ENCODE measurements at regions not wholly inside any gene's neighbourhood (a gene's known extent, or its start where the extent isn't known, plus 50 kb on each side); places are given as distances from the start of the nearest gene placed in this dataset.

DNA sequence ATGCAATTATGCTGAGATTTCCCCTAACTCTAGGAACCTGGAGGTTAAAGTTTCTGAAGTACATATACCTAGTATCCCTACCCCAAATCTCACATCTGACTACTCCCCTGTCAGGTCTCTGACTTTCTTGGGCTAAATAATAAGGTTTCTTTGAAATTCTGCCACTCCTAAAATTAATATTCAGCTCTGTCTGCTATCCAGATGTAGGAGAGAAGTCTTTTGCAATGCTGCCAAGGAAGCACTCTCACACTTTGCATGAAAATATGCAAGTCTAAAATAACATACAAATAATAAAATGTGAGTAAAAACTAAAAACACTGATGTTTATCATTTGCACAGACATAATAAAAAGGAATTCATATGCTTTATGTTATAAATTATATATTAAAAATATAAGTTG lies 196.9 kb upstream of the LRFN5 start:
- DNase-seq (ENCODE audit: low spot score) (no peak), FAIRE-seq (no peak)

DNA sequence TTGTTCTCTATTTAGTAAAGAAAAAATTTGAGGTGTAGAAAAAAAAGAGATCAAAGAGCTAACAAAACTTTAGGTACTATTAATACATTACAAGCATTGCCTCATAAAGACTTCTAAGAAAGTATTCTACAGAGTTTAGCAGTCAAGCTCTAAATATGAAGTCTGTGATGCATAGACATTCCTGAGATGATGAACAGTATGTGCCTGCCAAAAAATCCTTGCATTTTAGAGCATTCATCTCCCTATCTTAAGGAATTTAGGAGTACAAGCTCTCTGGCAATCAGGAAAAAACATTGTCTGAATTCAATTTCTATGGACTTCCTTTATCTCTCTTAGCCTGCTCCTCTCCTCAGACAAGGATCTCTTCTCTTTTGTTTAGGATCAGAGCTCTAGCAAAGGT lies 202.6 kb upstream of the LRFN5 start:
- FAIRE-seq, result no peak
- no peak for DNase-seq (ENCODE audit: low spot score)

DNA sequence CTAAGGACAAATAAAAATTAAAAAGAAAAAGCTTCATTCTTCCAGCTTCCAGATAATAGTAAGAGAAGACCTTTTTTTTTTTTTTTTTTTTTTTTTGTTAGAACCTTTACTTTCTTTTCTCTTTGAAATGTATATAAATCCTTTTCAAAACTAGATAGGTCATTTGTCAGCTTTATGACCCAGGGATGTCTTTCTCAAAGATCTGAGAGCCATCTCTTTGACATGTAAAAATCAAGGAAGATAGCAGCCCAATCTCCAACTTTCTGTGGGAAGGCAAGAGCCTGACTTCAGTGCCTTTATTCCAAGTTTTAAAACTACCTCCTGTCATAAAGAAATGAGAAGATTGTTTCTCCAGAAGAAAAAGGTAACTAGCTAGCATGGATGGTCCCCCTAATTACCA lies 203.3 kb upstream of the LRFN5 start:
- no peak for FAIRE-seq
- DNase-seq (ENCODE audit: low spot score), result no peak

DNA sequence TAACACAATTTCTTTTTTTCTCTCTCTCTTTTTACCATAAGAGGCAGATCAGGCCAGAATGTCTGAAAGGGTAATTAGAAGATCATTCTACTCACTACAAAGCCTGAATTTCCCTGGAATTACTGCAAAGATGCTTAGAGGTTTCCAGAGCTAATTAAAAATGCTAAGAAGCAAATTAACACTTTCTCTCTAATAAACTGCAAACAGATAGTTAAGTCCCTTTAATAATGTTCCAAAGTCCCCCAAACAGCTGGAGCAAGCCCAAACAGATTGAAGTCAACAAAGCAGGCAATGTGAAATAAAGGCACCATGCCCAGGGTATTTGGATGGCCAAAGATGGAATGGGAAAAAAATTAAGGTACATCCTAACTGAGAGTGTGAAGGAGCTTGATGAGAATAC lies 208.8 kb upstream of the LRFN5 start:
- FAIRE-seq, result no peak
- DNase-seq (ENCODE audit: low spot score), result no peak

DNA sequence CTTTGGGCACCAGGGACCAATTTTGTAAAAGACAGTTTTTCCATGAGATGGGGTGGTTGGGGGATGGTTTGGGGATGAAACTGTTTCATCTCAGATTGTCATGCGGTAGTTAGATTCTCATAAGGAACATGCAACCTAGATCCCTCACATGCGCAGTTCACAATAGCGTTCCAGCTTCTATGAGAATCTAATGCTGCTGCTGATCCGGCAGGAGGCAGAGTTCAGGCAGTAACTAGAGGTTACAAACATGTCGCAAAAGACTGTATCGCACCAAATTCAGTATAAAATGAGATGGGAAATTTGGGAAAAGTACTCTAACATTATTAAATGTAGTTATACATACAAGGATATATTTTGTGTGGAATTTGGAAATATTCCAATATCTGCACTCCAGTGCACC lies 213.2 kb upstream of the LRFN5 start:
- FAIRE-seq (no peak), DNase-seq (ENCODE audit: low spot score) (no peak)

DNA sequence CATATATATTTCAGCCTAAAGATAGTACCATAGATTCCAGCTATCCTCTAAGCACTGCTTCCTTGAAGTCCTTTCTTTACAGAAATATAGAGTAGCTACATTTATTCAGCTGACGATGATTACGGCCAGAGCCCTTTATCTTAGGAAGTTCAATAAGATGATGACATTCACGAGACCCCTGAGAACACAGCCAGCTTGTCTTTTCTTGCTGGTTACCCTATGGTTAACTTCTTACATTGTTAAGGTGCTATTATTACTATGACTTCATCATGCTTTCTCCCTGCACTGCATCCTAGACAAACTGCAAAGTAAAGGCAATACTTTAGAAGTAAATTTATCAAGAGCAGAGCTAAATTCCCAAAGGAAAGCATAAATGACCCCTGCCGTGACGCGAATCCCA lies 214.4 kb upstream of the LRFN5 start:
- no peak for FAIRE-seq

DNA sequence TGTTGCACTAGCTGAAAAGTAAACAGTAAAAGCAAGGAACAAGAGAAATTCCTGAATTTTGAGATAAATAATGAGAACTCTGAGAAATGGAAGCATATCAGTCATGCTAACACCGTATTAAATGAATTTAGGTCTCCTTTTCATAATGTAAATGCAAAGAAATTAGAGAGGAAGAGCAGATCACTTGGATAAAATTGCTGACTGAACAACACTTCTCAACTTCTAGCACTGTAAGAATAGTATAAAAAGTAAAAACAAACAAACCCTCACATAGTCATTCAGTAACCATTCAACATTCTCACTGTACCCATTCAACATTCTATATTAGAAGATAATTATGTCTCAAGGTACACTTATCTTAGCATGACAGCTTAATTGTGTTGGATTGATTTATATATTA lies 217.3 kb upstream of the LRFN5 start:
- FAIRE-seq (no peak), DNase-seq (ENCODE audit: low spot score) (no peak)

More for the DNA sequence above, 214.4 kb upstream of the LRFN5 start:
- DNase-seq (ENCODE audit: low spot score), result no peak

DNA sequence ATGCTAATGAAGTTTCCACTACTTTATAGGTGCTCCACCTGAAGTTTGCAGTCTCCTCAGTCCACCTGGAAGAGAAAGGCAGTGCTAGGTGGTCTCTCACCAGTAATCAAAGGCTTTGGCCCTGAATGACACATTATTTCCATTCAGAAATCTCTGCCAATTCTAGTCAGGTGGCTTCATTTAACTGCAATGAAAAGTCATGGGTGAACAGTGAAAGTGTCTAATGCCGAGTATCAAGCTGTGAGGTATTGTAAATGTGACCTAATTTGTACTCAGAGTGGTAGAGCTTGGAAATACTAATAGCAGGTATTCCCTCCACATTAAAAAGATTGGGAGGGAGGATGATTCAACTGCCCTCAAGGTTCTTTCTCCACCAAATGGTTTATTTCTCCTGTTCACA lies 220.9 kb upstream of the LRFN5 start:
- DNase-seq (ENCODE audit: low spot score) (no peak), FAIRE-seq (no peak)

DNA sequence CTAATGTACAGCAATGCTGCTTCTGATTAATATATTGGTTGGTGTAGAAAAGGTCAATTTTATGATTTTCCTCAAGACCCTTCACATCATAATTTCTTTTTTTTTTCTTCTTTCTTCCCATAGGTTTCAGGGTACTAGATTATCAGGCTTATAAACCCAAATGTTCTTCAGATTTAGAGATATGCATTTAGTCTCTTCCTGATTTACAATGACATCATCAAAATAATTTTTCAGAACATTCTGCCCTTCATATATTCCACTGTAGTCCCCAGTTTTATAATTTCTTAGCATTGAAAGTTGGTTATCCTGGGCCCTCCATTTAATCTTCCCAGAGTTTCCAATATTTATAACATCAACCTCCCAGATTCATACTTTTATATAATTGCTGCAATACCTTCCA lies 226.7 kb upstream of the LRFN5 start:
- FAIRE-seq (no peak), DNase-seq (ENCODE audit: low spot score) (no peak)

DNA sequence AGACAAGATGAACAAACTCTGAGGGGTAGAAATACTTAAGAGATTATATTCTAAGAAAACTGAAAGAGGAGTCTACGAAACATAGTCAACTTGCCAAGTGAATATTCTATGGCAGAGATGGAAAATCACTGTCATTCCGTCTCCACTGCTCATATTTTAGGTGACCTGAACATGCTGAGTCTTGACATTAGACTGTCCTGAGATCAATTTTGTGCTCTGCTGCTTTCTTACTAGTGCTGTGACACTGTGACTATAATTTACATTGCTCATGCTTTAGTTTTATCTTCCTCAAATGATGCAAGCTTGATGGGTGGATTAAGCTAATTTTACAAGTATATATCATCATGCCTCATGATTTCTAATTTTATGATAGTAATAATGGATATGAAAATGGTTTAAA lies 228.2 kb upstream of the LRFN5 start:
- FAIRE-seq (no peak), DNase-seq (ENCODE audit: low spot score) (no peak)

DNA sequence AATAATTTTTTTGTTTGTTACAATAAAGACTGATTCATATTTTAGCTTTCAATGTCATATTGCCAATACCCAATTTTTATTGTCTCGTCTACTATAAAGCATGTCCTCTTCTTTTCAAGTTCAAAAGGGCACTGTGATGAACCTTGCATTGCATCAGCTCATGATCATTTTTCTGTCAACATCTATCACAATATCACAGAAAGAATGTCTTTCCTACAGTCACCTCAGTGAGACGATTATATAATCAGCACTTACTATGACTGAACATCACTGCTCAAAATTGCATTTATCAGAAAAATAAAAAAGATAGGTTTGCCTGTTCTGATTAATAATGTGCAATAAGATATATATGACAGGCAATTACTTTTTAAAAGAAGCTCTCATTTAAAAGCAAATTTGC lies 228.7 kb upstream of the LRFN5 start:
- DNase-seq (ENCODE audit: low spot score) (no peak), FAIRE-seq (no peak)

DNA sequence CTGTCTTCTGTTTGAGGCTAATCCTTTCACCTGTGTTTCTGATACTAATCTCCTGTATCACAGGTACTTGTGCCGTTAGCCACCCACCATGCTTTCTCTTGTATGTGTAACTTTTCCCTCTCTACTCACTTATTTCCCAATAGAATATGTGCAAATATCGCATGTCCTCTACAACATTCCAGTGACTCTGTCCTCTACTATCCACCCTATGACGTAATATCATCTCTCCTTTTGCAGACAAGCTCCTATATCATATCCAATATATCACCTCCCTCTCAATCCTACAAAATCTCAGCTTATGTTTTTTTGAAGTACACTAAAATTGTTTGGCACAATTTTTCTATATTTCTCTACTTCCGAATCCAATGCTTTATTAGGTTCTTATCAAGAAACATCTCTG lies 232.6 kb upstream of the LRFN5 start:
- FAIRE-seq, result no peak

DNA sequence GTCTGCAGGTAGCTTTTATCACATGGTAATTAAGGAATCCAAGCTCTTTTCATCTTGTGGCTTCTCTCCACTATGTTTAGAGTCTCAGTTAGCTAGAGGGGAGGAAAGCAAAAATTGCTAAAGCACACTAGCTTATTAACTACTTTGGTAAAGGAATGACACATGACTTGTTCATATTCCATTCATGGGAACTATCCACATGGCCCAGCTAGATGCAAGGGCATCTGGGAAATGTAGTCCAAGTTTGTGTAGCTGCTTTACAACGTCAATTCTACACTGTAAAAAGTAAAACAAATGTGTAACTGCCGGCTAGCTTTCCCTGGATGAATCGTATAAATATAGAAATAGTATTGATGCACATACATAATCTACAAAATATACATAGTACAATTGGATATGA lies 244.5 kb upstream of the LRFN5 start:
- DNase-seq (ENCODE audit: low spot score), result no peak
- FAIRE-seq, result no peak

More for the DNA sequence above, 232.6 kb upstream of the LRFN5 start:
- DNase-seq (ENCODE audit: low spot score), result no peak

DNA sequence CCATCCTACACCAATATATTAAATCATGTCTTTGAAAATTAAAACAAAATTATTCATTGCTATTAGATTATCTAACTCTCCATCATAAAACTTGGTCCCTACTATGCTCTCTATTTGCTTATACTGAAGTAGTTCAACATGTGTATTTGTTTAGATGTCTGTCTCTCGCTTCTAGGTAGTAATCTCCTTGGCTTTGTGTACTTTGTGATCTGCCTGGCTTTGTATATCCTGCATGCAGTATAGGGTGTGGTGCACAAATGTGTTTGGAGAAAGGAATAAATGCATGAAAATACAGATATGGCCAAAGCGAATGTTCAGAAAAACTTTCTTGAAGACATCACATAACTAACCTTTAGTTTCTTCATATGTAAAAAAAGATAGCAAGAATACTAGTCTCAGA lies 246.6 kb upstream of the LRFN5 start:
- no peak for FAIRE-seq
- no peak for DNase-seq (ENCODE audit: low spot score)

DNA sequence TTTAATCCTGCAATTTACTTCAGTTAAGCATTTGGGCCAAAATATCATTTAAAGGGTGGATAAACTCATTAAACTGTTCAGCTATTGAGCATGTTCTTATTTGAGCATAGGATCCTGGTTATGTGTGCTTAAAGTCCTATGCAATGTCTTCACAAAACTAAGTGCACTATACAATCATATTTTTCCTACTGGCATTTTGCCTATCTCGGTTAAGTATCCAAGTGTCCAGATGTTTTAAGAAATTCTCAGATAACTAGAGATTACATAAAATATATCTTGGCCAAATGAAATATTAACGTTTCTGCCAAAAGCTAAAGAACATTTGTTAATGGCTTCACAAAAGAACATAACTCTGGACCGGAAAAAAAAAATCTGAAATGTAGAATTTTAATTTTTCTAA lies 250.8 kb upstream of the LRFN5 start:
- no peak for FAIRE-seq
- DNase-seq (ENCODE audit: low spot score), result no peak

DNA sequence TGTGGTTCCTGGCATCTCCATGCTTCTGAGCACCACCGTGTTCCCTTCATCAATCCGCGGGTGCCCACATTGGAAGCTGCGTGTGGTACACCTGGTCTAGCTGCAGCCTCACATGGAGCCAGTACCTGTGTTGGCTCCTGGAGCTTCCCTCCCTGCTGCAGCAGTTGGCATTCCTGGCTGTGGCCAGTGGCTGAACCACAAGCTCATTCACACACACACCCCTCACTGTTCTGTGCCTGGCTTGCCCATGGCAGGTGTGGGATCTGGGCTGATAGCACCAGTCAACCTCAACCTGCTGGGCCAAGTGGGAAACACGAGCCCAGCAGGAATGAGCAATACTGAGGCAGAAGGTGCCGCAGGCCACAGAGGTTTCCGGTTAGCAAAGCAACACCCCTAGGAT lies 256.2 kb upstream of the LRFN5 start:
- FAIRE-seq, result no peak

DNA sequence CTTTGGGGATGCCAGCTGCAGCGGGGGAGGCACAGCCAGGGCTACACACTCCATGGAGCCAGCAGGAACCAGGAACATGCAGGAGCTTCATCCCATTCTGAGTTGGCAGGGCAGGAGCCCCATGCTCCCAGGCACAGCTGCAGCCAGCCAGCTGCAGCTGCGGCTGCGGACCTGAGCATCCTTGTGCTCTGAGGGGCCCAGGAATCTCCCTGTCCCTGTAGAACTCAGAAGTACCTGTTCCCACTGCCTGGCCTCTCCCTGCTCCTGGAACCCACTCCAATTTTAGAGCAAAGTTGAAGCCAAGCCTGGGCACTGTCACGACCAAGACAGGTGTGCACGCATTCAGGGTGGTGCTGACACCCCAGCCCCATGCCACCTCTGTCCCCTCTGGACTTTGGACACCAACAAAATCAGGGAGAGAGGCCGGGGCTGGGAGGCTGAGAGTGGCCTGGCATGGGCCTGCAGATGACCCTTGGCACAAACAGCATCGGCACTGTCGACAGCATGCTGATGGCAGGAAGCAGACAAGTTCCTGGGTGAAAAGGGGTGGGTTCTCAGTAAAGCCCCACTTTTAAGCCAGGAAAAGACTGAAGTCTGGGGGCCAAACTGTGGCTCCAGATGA lies 257.3 kb upstream of the LRFN5 start:
- DNase-seq (ENCODE audit: low spot score) (no peak), FAIRE-seq (no peak)

More for the DNA sequence above, 256.2 kb upstream of the LRFN5 start:
- no peak for DNase-seq (ENCODE audit: low spot score)

DNA sequence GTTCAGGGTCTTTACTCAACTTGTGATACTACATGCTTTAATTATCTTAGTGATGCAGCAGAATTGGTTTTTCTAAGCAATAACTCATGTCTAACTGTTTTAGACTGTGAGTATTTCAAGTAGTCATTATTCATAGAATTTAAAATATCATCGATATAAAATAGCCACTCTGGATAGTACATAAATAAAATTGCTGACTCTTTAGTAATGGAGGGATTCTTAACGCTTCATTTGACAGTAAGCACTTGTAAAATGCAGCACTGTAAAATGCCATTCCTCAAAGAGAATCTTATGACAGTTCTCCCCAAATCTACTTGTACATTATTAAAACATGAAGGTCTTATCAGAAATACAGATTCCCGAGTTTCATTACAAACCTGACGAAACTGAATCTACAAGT lies 262.8 kb upstream of the LRFN5 start:
- DNase-seq (ENCODE audit: low spot score), result no peak
- no peak for FAIRE-seq

DNA sequence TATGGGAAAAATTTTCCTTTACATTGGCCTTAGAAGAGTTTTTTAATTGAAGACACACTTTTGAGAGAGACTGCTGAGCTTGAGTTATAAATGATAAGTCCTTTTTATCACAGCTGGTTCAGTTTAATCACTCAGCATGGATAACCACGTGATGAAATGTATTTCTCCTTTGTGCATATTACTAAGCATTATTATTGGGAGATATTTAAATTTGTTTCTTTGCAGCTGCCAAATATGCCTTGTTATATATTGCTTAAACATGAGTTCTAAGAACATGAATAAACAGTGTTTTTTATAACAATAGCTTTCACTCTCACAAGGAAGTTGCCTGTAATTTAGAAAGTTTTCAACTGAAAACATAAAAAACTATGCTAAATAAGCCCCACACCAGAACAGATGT lies 293.5 kb upstream of the LRFN5 start:
- no peak for FAIRE-seq
- DNase-seq (ENCODE audit: low spot score), result no peak

DNA sequence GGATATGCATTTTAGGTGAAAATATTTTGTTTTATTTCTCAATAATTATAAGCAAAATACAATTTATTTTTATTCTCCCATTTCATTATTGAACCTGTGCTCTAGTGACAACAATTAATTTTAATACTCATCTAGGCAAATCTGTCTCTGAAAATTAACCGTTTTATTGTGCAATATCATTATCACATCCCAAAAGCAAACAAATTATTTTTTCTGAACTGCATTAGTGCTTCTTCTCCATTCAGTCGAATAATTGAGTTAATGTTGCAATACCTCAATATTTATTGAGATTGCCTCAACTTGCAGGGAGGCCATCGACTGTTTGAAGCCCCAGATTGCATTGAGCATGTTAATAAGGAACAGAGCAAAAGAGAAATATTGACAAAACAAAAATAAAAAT lies 303.2 kb upstream of the LRFN5 start:
- DNase-seq (ENCODE audit: low spot score), result no peak
- no peak for FAIRE-seq

DNA sequence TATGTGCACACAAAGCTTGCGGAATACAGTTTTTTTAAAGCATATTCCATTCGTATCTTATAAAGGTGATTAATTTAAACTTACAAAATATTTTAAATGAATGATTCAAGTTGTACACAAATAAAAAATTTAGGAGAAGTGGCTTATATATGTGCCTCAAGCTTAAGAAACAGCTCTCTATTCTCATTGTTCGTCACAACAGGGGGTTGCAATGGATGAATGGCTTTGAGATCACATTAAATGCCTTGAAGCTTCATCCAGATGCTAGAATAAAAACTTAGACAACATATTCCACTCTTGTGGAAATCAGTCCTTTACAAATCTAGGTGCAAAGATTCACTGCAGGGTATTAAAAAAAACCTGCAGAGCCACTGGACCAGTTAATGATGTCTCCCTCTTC lies 303.9 kb upstream of the LRFN5 start:
- no peak for FAIRE-seq
- no peak for DNase-seq (ENCODE audit: low spot score)

DNA sequence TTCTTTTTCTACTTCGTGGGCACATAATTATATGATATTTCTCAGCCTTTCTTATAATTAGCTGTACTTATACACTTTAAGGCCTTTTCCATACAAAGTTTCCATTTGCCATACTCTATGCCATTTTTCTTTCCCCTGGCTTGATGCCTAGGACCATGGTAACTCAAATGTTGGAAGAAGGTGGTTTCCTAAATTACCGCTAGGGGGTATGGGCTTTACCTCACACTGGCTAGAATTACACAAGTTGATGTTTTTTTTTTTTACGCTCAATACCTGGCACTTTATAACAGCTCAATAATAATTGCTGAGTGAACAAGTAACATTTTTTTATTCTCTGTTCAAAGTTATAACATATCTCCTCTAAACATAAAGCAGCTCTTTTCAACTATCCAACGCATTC lies 306.8 kb upstream of the LRFN5 start:
- DNase-seq (ENCODE audit: low spot score), result no peak
- FAIRE-seq, result no peak

DNA sequence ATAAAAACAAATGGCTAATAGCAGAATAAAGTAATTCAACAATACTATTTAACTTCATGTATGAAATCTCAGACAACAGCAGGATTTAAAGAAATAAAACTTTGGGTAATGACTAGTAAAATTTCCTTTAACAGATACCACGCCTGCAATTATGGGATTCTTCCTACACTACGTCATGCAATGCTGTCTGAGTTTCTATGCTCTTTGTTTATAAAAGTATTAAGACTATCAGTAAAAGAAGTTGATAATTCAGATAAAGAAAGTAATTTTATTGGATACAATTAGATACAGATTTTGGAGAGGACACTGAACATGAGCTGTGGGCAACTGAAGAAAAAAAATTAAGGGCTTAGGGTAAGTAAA lies 308.4 kb upstream of the LRFN5 start:
- no peak for FAIRE-seq
- DNase-seq (ENCODE audit: low spot score), result no peak

DNA sequence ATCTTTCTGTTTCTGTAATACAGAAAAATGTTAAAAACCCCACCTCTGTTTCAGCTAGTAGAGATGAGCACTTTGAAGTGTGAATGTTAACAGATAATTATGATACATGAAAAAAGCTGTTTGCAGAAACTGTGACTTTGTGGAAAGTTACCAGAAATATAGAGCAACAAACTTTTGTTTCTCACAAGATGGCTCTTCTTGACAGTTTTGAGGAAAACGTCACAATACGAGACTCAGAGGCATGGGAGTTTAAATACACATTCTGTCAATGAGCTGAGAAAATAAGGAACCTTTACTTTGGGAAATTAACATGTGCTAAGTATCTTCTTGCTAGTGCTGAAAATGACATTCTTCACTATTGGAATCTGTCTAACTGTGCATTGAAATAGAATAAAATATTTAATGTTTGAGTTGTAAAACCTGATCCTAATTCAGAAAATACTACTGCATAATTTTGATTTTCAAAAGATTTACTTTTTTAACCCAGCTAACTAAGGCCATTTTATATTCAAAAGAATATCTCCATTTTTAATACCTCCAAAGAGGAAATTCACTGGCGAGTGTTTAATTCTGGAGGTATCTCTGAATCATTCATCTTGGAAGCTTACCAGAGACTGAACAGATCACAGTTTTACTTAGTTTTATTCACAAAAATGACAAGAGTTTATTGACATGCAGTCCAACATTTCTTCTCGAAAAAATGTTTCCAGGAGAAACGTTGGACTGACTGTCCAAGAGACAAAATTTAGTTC lies 308.9 kb upstream of the LRFN5 start:
- no peak for DNase-seq (ENCODE audit: low spot score)
- FAIRE-seq, result no peak
